Endodermal cell (in vitro differentiated cells): ENCODE measurements at regions not wholly inside any gene's neighbourhood (a gene's known extent, or its start where the extent isn't known, plus 50 kb on each side); places are given as distances from the start of the nearest gene placed in this dataset.

Experiments used
- DNase-seq: peaks from one replicate; pipeline ENCODE4 v3.0.0-alpha.2; 2017
- H3K27ac ChIP-seq: 2 replicates; pipeline ENCODE4 v1.5.1; 2013; ENCODE audit warnings: mild to moderate bottlenecking, low read depth, low read length, moderate library complexity
- H3K27me3 ChIP-seq: 2 replicates; pipeline ENCODE4 v1.6.1; 2013; ENCODE audit warnings: mild to moderate bottlenecking, low read length, moderate library complexity; ENCODE audit not compliant: insufficient read depth, control insufficient read depth, poor library complexity, severe bottlenecking
- H3K36me3 ChIP-seq: 2 replicates; pipeline ENCODE4 v1.7.0; 2013; ENCODE audit warnings: mild to moderate bottlenecking, low read length, moderate library complexity; ENCODE audit not compliant: control insufficient read depth, insufficient read depth
- H3K4me1 ChIP-seq: one replicate; pipeline ENCODE4 v1.7.0; 2013; ENCODE audit warnings: low read length; ENCODE audit not compliant: control insufficient read depth, insufficient read depth
- H3K4me3 ChIP-seq: 2 replicates; pipeline ENCODE4 v1.5.1; 2013; ENCODE audit warnings: mild to moderate bottlenecking, low read length, moderate library complexity
- H3K9ac ChIP-seq: 2 replicates; pipeline ENCODE4 v1.6.1; 2013; ENCODE audit warnings: mild to moderate bottlenecking, low read length, moderate library complexity; ENCODE audit not compliant: poor library complexity, severe bottlenecking; ENCODE audit errors: extremely low read depth
- H3K9me3 ChIP-seq: 2 replicates; pipeline ENCODE4 v1.6.1; 2013; ENCODE audit warnings: mild to moderate bottlenecking, low read length, moderate library complexity; ENCODE audit not compliant: control insufficient read depth
- H3K27ac Mint-ChIP-seq: 2 replicates; pipeline ENCODE4 v1.8.0; 2020; ENCODE audit warnings: mixed read lengths
- H3K27me3 Mint-ChIP-seq: 2 replicates; pipeline ENCODE4 v1.8.0; 2021; ENCODE audit warnings: mild to moderate bottlenecking, mixed read lengths; ENCODE audit not compliant: insufficient read depth
- H3K36me3 Mint-ChIP-seq: 2 replicates; pipeline ENCODE4 v1.8.0; 2020; ENCODE audit warnings: low read depth, mixed read lengths
- H3K4me1 Mint-ChIP-seq: 2 replicates; pipeline ENCODE4 v1.8.0; 2020; ENCODE audit warnings: mixed read lengths
- H3K4me3 Mint-ChIP-seq: 2 replicates; pipeline ENCODE4 v1.8.0; 2020; ENCODE audit warnings: mild to moderate bottlenecking, moderate library complexity, mixed read lengths
- H3K9me3 Mint-ChIP-seq: 2 replicates; pipeline ENCODE4 v1.8.0; 2020; ENCODE audit warnings: mild to moderate bottlenecking, mixed read lengths
- CTCF ChIP-seq: fragments of 200-600 bp; sonication (generic); conservative IDR thresholded peaks from 2 replicates; pipeline ENCODE4 v1.5.0; 2021; ENCODE audit warnings: antibody characterized with exemption, mild to moderate bottlenecking
- WGBS, 2 experiments: methylation state at CpG; one replicate each; pipeline versions ENCODE4 v1.1.5 to v1.1.7; 2013; ENCODE audit warnings: missing lambda C conversion rate in 2 of 2, mixed read lengths in 1 of 2; ENCODE audit not compliant: insufficient coverage in 1 of 2, insufficient read length in 1 of 2; 5-methylcytosine and 5-hydroxymethylcytosine counted together

DNA sequence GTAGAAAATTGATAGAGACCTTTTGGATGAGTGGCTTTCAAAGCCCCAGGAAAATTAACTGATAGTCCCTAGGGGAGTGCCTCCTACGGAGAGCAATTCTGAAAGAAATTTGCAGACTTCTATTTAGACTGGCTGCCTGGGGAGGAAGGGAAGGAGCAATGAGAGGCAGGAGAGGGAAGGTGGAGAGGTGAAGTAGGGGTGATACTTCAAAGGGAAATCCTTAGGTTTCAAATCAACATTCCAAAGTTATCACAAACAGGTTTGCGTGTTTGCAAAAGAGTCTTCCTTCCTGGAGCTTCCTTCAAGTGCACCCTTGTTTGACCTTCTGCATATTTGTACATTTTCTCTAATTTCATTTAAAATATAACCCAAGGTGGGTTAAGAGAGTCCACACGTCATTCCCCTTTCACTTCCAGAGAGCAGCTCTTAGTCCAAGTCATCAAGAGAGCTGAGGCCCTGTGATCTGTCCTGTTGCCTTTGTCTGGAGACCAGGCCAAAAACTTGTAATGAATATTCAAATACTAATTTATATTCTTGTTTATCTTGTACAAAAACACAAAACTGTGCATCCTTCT, 157.8 kb downstream of the CLCN4 start:
- Mint-ChIP-seq H3K4me1 (no peaks in the 10 kb centered on the region), H3K27ac (no peak overlapping the region), H3K36me3 (no peaks in the 10 kb centered on the region), H3K27me3 (no peaks in the 10 kb centered on the region), H3K9me3 (peaks cover 45% of the 10 kb centered on the region), H3K4me3 (no peak overlapping the region)
- no peak overlapping the region for H3K9ac ChIP-seq
- no peaks in the 10 kb centered on the region for H3K27me3 ChIP-seq
- no peak overlapping the region for H3K4me3 ChIP-seq
- no peaks in the 10 kb centered on the region for H3K36me3 ChIP-seq
- H3K4me1 ChIP-seq, result no peaks in the 10 kb centered on the region
- DNase-seq, result no peak
- no peaks in the 10 kb centered on the region for H3K9me3 ChIP-seq
- no peak overlapping the region for H3K27ac ChIP-seq
- TF ChIP-seq CTCF, result no peak
- WGBS, 2 experiments, result 63 to 83% methylated on average over 1 to 3 of the region's 3 CpGs

- Mint-ChIP-seq H3K4me3 (no peak overlapping the region), H3K4me1 (no peaks in the 10 kb centered on the region), H3K9me3 (peaks cover 27% of the 10 kb centered on the region), H3K27ac (no peak overlapping the region), H3K36me3 (no peaks in the 10 kb centered on the region), H3K27me3 (no peaks in the 10 kb centered on the region)
- H3K36me3 ChIP-seq, result no peaks in the 10 kb centered on the region
- H3K27me3 ChIP-seq, result no peaks in the 10 kb centered on the region
- no peaks in the 10 kb centered on the region for H3K4me1 ChIP-seq
- no peak overlapping the region for H3K9ac ChIP-seq
- no peak overlapping the region for H3K4me3 ChIP-seq
- WGBS, 2 experiments, result no CpG with 5 or more reads among the region's 2 CpGs
- no peaks in the 10 kb centered on the region for H3K9me3 ChIP-seq
- no peak overlapping the region for H3K27ac ChIP-seq
- no peak for TF ChIP-seq CTCF
- no peak for DNase-seq
Measured at GRCh38 chrX:10325611-10326010, 168.8 kb downstream of the CLCN4 start.

DNA sequence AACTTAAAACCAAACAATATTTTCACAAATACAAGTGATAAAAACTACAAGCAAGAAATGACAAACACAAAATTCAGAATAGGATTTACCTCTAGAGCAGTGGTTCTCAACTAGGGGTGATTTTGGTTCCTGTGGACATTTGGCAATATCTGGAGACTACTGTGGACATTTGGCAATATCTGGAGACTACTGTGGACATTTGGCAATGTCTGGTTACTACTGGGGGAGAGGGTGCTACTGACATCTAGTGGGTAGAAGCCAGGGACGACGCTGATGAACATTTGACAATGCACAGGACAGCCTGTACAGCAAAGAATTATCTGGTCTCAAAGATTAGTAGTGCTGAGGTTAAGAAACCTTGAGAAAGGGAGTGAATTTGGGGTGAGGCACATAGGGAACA, 169.8 kb downstream of the CLCN4 start:
- DNase-seq, result no peak
- H3K27me3 Mint-ChIP-seq, result no peaks in the 10 kb centered on the region
- H3K9me3 ChIP-seq, result no peaks in the 10 kb centered on the region
- H3K4me3 Mint-ChIP-seq, result no peak overlapping the region
- no peaks in the 10 kb centered on the region for H3K4me1 ChIP-seq
- no peaks in the 10 kb centered on the region for H3K36me3 ChIP-seq
- peak; percentile 51 for TF ChIP-seq CTCF
- no peak overlapping the region for H3K9ac ChIP-seq
- H3K9me3 Mint-ChIP-seq, result peaks cover 35% of the 10 kb centered on the region
- no peaks in the 10 kb centered on the region for H3K36me3 Mint-ChIP-seq
- H3K4me3 ChIP-seq, result no peak overlapping the region
- no peaks in the 10 kb centered on the region for H3K4me1 Mint-ChIP-seq
- no peak overlapping the region for H3K27ac Mint-ChIP-seq
- H3K27me3 ChIP-seq, result no peaks in the 10 kb centered on the region
- 70% methylated on average over 2 of the region's 2 CpGs; no CpG with 5 or more reads in 1 of the 2 experiments for WGBS, 2 experiments
- no peak overlapping the region for H3K27ac ChIP-seq
